Retinal pigment epithelial cell (primary cell): ENCODE measurements at regions not wholly inside any gene's neighbourhood (a gene's known extent, or its start where the extent isn't known, plus 50 kb on each side); places are given as distances from the start of the nearest gene placed in this dataset.

Experiments
- DNase-seq: peaks from one replicate; pipeline ENCODE4 v3.0.0-alpha.2; 2010; ENCODE audit warnings: low read depth
- H3K4me3 ChIP-seq: 2 replicates; pipeline ENCODE4 v1.5.1; 2011; ENCODE audit warnings: mild to moderate bottlenecking, low read length, control low read depth, moderate library complexity
- TF ChIP-seq, protein P1 (sequence below): conservative IDR thresholded peaks from 2 replicates; pipeline ENCODE4 v1.5.1; 2011; ENCODE audit warnings: low read depth, low read length, control low read depth, inconsistent platforms

DNA sequence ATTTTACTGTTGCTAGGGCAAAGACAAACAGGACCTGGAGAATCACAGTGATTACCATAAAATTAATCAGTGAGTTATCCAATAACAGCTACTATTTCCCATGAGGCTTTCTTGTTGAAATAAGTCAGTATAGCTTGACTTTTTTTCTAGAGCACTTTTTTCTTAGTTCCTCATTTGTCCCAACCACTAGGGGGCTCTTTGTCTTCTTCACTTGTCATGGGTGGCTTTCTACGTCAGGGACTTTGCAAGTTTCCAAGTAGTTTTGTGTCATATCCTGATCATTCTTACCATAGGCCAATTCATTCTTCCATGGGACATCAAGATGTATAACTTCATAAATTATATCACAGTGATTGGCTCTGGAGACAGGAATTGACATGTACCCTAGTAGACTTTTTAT lies 1019.6 kb upstream of the PIK3C3 start:
- no peak for DNase-seq
- no peak overlapping the region for H3K4me3 ChIP-seq
- TF ChIP-seq, protein P1, sequence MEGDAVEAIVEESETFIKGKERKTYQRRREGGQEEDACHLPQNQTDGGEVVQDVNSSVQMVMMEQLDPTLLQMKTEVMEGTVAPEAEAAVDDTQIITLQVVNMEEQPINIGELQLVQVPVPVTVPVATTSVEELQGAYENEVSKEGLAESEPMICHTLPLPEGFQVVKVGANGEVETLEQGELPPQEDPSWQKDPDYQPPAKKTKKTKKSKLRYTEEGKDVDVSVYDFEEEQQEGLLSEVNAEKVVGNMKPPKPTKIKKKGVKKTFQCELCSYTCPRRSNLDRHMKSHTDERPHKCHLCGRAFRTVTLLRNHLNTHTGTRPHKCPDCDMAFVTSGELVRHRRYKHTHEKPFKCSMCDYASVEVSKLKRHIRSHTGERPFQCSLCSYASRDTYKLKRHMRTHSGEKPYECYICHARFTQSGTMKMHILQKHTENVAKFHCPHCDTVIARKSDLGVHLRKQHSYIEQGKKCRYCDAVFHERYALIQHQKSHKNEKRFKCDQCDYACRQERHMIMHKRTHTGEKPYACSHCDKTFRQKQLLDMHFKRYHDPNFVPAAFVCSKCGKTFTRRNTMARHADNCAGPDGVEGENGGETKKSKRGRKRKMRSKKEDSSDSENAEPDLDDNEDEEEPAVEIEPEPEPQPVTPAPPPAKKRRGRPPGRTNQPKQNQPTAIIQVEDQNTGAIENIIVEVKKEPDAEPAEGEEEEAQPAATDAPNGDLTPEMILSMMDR, result peak; percentile 49

- TF ChIP-seq, protein P1, result no peak
- no peak for DNase-seq
- H3K4me3 ChIP-seq, result no peak overlapping the region
Measured at GRCh38 chr18:40932862-40933261, 1022.2 kb upstream of the PIK3C3 start.

GRCh38 chr18:40930211-40930882 lies 1024.7 kb upstream of the PIK3C3 start:
- H3K4me3 ChIP-seq, result no peak overlapping the region
- TF ChIP-seq, protein P1, result no peak
- DNase-seq, result no peak

DNA sequence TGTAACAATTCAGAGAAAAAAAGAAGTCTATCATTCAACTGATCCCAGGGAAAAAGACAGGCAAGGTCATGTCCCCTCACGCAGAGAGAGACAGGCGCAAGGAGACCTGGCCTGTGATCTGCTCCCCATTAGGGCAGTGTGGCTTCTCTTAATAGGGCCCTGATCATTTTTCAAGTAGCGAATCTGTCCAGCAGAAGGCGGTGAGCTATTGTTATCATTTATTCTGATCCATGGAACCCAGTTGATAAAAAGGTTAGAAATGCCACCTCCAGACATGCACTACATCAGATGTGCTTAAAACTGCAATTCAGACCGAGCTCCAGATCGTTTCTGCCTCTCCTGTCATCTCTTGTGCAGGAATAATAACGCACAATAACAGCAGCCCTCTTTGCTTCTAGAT lies 1025.6 kb upstream of the PIK3C3 start:
- no peak for DNase-seq
- TF ChIP-seq, protein P1, result no peak

DNA sequence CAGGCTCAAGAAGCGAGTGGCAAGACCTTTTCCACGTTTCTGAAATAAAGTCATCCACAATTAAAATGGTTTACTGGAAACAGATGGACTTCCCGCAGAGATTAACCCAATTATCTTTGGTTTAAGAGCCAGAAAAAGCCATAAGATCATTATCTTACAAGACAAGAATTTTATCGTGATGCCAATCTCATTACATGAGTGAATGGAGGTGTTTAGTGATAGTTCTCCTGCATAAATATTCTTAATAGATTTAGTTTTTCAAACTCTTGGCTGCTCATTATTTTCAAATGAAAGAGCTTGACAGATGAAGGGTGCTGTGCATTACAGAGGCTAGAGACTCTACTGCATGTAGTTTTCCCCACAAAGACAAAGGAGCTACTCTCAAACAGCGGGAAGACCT lies 1028.4 kb upstream of the PIK3C3 start:
- DNase-seq, result peak; percentile 87
- H3K4me3 ChIP-seq, result no peak overlapping the region
- TF ChIP-seq, protein P1, result no peak

More for the DNA sequence above, 1025.6 kb upstream of the PIK3C3 start:
- no peak overlapping the region for H3K4me3 ChIP-seq

DNA sequence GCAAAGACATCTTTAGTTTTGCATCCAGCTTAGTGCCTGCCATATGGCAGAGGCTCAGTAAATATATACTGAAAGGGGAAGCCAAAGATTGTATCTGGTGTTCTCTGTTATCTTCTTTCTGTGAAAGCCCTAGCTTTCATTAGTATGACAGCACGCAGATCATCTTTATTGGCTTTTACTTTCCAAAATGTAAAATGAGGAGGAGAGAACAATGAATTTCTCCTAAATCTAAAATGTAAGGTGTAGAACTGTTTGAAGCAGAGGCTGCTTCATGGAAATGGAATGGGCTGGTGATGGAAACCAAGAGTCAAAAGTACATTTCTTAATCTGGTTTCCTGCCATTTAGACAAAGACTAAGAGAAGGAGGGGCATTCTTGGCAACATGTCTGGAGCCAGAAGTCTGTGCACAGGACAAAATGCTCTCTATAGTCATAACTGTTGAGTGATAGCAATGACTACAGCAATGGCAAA lies 1029.9 kb upstream of the PIK3C3 start:
- no peak for DNase-seq
- TF ChIP-seq, protein P1, result no peak
- no peak overlapping the region for H3K4me3 ChIP-seq

DNA sequence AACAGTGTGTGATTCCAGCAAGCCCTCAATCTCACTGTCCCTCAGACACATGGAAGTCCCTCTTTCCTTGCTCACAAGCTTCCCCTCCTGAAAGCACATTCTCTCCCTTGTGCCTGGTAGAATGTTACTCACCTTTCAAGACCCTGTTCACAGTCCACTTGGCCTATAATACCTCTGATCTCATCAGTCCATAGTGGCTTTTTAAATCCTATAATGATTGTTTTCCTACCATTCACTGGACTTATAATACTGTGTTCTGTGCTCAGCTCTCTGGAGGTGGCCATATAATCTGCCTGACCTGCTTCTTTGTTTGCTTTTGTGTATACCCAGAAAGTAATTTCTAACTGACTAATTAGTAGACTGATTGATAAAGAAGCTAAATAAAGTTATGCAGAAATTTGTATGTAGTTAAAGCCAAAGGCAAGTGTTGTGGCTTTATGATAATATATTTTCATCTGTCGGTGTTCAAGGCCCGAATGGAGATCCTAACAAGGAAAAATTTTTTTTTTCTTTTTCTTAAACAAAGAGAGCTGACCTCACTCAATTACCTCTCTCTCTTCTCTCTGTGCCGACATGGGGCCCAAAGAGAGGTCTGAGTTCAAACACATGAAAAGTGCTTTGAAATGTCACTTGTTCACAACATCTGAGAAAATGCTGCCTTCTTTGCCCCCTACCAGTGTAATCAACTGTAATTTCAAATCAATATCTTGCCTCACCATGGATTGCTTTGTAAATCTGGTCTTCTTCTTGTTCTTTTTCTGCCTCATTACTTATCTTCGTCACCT lies 1033.0 kb upstream of the PIK3C3 start:
- TF ChIP-seq, protein P1, result no peak
- no peak overlapping the region for H3K4me3 ChIP-seq

More for the DNA sequence above, 1033.0 kb upstream of the PIK3C3 start:
- no peak for DNase-seq
